ENCODE measurements at regions not wholly inside any gene's neighbourhood (a gene's known extent, or its start where the extent isn't known, plus 50 kb on each side); places are given as distances from the start of the nearest gene placed in this dataset.

DNA sequence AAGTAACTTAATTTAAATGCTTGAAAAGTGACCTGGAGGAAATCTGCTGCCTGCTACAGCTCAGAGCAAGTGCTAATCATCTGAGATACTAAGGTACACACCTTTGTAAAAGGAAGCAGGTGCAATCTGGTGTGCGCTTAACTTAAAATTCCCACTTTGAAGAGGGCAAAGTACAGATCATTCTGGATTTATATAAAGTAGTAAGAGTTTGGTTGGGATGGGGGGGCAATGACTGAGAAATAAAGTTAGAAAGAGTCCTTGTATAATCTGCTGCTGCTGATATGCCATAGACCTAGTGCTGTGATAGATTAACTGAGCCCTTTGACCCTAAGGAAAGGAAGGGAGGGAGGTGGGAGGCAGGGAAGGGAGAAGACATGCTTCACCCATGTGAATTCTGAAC is 141.0 kb downstream of the MTNR1A start:
- TF ChIP-seq, protein P1, sequence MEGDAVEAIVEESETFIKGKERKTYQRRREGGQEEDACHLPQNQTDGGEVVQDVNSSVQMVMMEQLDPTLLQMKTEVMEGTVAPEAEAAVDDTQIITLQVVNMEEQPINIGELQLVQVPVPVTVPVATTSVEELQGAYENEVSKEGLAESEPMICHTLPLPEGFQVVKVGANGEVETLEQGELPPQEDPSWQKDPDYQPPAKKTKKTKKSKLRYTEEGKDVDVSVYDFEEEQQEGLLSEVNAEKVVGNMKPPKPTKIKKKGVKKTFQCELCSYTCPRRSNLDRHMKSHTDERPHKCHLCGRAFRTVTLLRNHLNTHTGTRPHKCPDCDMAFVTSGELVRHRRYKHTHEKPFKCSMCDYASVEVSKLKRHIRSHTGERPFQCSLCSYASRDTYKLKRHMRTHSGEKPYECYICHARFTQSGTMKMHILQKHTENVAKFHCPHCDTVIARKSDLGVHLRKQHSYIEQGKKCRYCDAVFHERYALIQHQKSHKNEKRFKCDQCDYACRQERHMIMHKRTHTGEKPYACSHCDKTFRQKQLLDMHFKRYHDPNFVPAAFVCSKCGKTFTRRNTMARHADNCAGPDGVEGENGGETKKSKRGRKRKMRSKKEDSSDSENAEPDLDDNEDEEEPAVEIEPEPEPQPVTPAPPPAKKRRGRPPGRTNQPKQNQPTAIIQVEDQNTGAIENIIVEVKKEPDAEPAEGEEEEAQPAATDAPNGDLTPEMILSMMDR (IDR thresholded peaks at IDR 0.05; ENCODE audit: low read length), result no peak
- no peak for TF ChIP-seq EZH2 (IDR thresholded peaks at IDR 0.05; ENCODE audit: borderline replicate concordance, low read length)
